ENCODE measurements at regions not wholly inside any gene's neighbourhood (a gene's known extent, or its start where the extent isn't known, plus 50 kb on each side); places are given as distances from the start of the nearest gene placed in this dataset.

DNA sequence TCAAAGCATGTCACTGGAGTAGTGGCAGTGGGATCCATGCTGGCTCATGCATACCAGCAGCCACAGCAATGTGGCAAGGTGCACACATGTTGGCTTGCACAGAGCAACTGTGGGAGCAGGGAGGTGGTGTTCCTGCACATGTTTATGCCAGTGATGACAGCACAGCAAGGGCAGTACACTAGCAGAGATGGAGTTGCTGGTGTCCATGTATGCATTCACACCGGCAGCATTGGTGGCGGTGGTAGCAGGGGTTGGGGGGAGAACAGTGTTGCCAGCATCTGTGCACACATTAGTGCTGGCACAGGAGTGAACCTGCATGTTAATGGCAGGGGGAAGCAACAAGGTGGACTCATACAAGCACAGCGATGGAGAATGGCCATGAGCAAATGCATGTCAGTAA lies 202.0 kb upstream of the KCNMB2 start:
- Histone ChIP-seq H3K9me2 (replicated peaks; ENCODE audit: control insufficient read depth, low read length) (no peaks in the 10 kb centered on the region), H3K4me2 (ENCODE audit: low read length) (no peak overlapping the region), H4K20me1 (ENCODE audit: control insufficient read depth, insufficient read depth, low read depth, low read length) (no peaks in the 10 kb centered on the region), H3K27ac (ENCODE audit: low read depth, low read length) (no peak overlapping the region), H3K4me3 (ENCODE audit: low read length) (no peak overlapping the region), H3K36me3 (ENCODE audit: control insufficient read depth, low read length) (no peaks in the 10 kb centered on the region), H3K27me3 (ENCODE audit: control insufficient read depth, low read length) (no peaks in the 10 kb centered on the region), H3F3A (ENCODE audit: control insufficient read depth, insufficient read depth) (no peaks in the 10 kb centered on the region), H3K9me3 (ENCODE audit: control insufficient read depth, insufficient read depth, low read length) (no peaks in the 10 kb centered on the region), H3K79me2 (ENCODE audit: control insufficient read depth, low read length) (no peaks in the 10 kb centered on the region), H3K4me1 (ENCODE audit: control insufficient read depth, low read length) (no peaks in the 10 kb centered on the region)
- no peak for TF ChIP-seq EZH2phosphoT487 (IDR thresholded peaks at IDR 0.05; ENCODE audit: borderline replicate concordance, low read length)
- TF ChIP-seq, protein P1, sequence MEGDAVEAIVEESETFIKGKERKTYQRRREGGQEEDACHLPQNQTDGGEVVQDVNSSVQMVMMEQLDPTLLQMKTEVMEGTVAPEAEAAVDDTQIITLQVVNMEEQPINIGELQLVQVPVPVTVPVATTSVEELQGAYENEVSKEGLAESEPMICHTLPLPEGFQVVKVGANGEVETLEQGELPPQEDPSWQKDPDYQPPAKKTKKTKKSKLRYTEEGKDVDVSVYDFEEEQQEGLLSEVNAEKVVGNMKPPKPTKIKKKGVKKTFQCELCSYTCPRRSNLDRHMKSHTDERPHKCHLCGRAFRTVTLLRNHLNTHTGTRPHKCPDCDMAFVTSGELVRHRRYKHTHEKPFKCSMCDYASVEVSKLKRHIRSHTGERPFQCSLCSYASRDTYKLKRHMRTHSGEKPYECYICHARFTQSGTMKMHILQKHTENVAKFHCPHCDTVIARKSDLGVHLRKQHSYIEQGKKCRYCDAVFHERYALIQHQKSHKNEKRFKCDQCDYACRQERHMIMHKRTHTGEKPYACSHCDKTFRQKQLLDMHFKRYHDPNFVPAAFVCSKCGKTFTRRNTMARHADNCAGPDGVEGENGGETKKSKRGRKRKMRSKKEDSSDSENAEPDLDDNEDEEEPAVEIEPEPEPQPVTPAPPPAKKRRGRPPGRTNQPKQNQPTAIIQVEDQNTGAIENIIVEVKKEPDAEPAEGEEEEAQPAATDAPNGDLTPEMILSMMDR (IDR thresholded peaks at IDR 0.05; ENCODE audit: low read depth, low read length, poor library complexity, severe bottlenecking) = no peak

DNA sequence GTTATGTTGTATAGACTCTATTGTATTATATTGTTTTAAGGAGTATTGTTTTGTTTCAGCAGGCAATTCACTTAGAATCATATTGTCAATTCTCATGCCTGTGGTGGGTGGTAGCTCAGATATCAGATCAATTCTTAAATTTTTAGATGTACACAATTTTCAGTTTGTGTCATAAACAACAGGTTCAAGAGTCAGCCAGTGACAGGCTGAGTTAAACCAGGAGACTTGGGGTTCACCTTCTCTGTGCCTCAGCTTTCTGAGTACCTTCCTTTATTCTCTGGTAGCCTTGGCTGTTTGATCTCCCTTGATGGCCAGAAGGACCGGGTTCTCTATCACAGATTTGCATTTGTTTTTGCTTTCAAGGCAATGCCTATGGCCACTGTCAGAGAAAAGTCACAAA lies 199.9 kb upstream of the KCNMB2 start:
- Histone ChIP-seq H3K4me2 (ENCODE audit: low read length) (no peak overlapping the region), H3K9me3 (ENCODE audit: control insufficient read depth, insufficient read depth, low read length) (no peaks in the 10 kb centered on the region), H3K4me1 (ENCODE audit: control insufficient read depth, low read length) (no peaks in the 10 kb centered on the region), H3K27me3 (ENCODE audit: control insufficient read depth, low read length) (no peaks in the 10 kb centered on the region), H3K4me3 (ENCODE audit: low read length) (no peak overlapping the region), H4K20me1 (ENCODE audit: control insufficient read depth, insufficient read depth, low read depth, low read length) (no peaks in the 10 kb centered on the region), H3K79me2 (ENCODE audit: control insufficient read depth, low read length) (no peaks in the 10 kb centered on the region), H3K9me2 (replicated peaks; ENCODE audit: control insufficient read depth, low read length) (no peaks in the 10 kb centered on the region), H3F3A (ENCODE audit: control insufficient read depth, insufficient read depth) (no peaks in the 10 kb centered on the region), H3K36me3 (ENCODE audit: control insufficient read depth, low read length) (no peaks in the 10 kb centered on the region), H3K27ac (ENCODE audit: low read depth, low read length) (no peak overlapping the region)
- no peak for TF ChIP-seq EZH2phosphoT487 (IDR thresholded peaks at IDR 0.05; ENCODE audit: borderline replicate concordance, low read length)
- TF ChIP-seq, protein P1 (IDR thresholded peaks at IDR 0.05; ENCODE audit: low read depth, low read length, poor library complexity, severe bottlenecking) = no peak

DNA sequence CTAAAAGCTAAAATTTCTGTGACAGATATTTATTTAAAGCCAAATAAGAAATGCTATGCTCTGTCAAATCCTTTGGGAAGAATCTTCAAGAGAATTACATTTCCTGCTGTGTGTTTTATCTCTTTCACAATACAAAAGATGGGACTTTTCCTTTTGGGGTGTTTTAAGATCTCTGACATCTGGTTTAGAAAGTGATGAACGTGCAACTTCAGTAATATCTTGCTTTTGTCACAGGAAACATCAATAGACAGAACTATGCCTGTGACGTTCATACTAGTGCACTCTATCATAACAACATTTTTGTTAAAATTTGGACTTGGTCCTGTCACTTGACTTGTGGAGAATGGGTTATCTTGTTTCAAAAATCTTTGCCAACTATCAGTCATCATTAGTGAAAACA lies 195.7 kb upstream of the KCNMB2 start:
- no peaks in the 10 kb centered on the region for H3K36me3 ChIP-seq (ENCODE audit: control insufficient read depth, low read length)
- TF ChIP-seq EZH2phosphoT487 (IDR thresholded peaks at IDR 0.05; ENCODE audit: borderline replicate concordance, low read length) = no peak
- TF ChIP-seq, protein P1 (IDR thresholded peaks at IDR 0.05; ENCODE audit: low read depth, low read length, poor library complexity, severe bottlenecking) = no peak
- no peak overlapping the region for H3K4me3 ChIP-seq (ENCODE audit: low read length)
- H3K9me3 ChIP-seq (ENCODE audit: control insufficient read depth, insufficient read depth, low read length) = no peaks in the 10 kb centered on the region
- H3K9me2 ChIP-seq (replicated peaks; ENCODE audit: control insufficient read depth, low read length) = no peaks in the 10 kb centered on the region
- no peaks in the 10 kb centered on the region for H4K20me1 ChIP-seq (ENCODE audit: control insufficient read depth, insufficient read depth, low read depth, low read length)
- no peak overlapping the region for H3K27ac ChIP-seq (ENCODE audit: low read depth, low read length)
- no peaks in the 10 kb centered on the region for H3K79me2 ChIP-seq (ENCODE audit: control insufficient read depth, low read length)
- no peak overlapping the region for H3K4me2 ChIP-seq (ENCODE audit: low read length)
- no peaks in the 10 kb centered on the region for H3K4me1 ChIP-seq (ENCODE audit: control insufficient read depth, low read length)
- no peaks in the 10 kb centered on the region for H3K27me3 ChIP-seq (ENCODE audit: control insufficient read depth, low read length)
- no peaks in the 10 kb centered on the region for H3F3A ChIP-seq (ENCODE audit: control insufficient read depth, insufficient read depth)

DNA sequence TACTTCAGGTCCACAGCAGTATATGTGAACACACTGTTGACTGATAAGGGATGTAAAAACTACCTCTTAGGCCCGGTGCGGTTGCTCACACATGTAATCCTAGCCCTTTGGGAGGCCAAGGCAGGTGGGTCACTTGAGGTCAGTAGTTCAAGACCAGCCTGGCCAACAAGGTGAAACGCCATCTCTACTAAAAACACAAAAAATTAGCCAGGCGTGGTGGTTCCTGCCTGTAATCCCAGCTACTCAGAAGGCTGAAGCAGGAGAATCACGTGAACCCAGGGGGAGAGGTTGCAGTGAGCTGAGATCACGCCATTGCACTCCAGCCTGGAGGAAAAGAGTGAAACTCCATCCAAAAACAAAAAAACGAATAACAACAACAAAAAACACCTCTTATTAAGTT lies 194.6 kb upstream of the KCNMB2 start:
- H3K4me1 ChIP-seq (ENCODE audit: control insufficient read depth, low read length) = no peaks in the 10 kb centered on the region
- H3K4me2 ChIP-seq (ENCODE audit: low read length) = no peak overlapping the region
- no peaks in the 10 kb centered on the region for H3F3A ChIP-seq (ENCODE audit: control insufficient read depth, insufficient read depth)
- H3K36me3 ChIP-seq (ENCODE audit: control insufficient read depth, low read length) = no peaks in the 10 kb centered on the region
- TF ChIP-seq, protein P1 (IDR thresholded peaks at IDR 0.05; ENCODE audit: low read depth, low read length, poor library complexity, severe bottlenecking) = no peak
- no peak for TF ChIP-seq EZH2phosphoT487 (IDR thresholded peaks at IDR 0.05; ENCODE audit: borderline replicate concordance, low read length)
- no peaks in the 10 kb centered on the region for H3K79me2 ChIP-seq (ENCODE audit: control insufficient read depth, low read length)
- no peaks in the 10 kb centered on the region for H3K27me3 ChIP-seq (ENCODE audit: control insufficient read depth, low read length)
- no peaks in the 10 kb centered on the region for H3K9me3 ChIP-seq (ENCODE audit: control insufficient read depth, insufficient read depth, low read length)
- H3K4me3 ChIP-seq (ENCODE audit: low read length) = no peak overlapping the region
- no peaks in the 10 kb centered on the region for H4K20me1 ChIP-seq (ENCODE audit: control insufficient read depth, insufficient read depth, low read depth, low read length)
- no peak overlapping the region for H3K27ac ChIP-seq (ENCODE audit: low read depth, low read length)
- H3K9me2 ChIP-seq (replicated peaks; ENCODE audit: control insufficient read depth, low read length) = no peaks in the 10 kb centered on the region
